Stimulated activated CD8-positive, alpha-beta memory T cell treated with anti-CD3 and anti-CD28 coated beads, Interleukin-15, amount 100 ng/mL, for 48 hours (primary cell): ENCODE measurements at regions not wholly inside any gene's neighbourhood (a gene's known extent, or its start where the extent isn't known, plus 50 kb on each side); places are given as distances from the start of the nearest gene placed in this dataset.

Source experiments
- DNase-seq, 2 donors: peaks; one replicate each; pipeline ENCODE4 v3.0.0-alpha.2; 2020; ENCODE audit warnings: low read depth in 2 of 2

DNA sequence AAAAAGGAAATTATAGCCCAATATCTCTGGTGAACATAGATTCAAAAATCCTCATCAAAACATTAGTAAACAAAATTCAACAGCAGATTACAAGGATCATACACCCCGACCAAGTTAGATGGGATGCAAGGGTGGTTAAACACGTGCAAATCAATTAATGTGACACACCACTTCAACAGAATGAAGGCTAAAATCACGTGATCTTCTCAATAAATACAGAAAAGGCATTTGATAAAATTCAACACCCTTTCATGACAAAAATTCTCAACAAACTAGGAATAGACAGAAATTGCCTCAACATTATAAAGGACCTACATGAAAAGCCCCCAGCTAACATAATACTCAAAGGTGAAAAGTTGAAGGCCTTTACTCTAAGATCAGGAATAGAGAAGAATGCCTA lies 590.8 kb upstream of the FZD8 start:
- DNase-seq = no peak

DNA sequence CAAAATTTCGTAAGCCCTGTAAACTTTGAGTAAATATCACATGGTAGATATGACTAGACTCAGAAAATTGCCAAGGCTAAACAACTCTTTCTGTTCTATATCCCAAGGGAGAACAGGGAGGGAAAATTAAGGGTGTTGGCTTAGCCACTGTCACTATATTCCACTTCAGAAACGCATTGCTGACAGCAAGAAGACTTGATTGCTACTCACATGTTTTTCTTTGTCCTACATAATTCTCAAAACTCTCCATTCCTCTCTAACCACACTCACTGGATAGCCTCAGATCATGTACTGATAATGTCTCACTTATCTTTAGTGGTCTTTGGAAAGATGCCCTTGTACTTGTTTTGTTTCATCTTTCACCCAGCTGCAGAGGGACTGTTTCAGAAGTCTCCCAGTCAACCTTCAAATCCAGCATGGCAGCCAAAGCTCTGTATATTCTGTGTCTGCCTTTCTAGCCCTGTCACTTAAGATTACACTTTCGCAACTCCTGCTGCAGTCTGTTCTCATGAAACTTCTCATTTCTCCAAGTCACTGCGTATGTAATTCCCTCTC lies 582.4 kb upstream of the FZD8 start:
- no peak for DNase-seq

DNA sequence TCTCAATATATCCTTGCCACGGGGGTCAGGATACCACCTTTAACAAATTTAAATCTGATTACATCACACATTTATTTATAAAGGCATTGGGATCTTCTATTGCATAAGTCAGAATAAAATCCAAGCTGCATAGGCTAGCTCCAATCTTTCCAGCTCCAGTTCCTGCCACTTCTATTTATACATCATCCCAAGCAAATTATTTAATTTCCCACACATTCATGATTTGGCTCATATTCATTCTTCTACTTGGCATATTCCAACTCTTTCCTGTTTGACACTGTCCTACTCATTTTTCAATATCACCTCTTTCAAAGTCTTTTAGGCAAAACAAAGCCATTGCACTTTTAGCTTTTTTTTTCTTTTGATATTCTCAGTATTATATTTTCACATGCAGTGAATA lies 579.0 kb upstream of the FZD8 start:
- no peak for DNase-seq

DNA sequence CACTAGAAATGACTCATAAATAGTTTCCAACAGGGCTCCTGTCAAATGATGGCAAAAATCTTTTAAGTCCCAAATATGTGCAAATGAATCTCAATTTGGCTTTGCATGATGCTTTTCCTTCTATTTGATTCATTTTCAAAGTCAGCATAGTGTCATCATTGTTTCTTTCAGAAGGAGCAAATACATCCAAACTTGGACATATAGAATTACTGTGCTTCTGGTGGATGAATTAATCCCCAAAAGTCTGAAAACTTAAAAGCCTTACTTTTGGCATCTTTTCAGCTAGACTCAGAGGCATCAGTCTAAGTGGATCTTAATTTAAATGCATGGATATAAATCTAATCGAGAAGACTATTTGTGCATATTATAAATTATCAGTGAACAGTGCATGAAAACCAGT lies 578.1 kb upstream of the FZD8 start:
- DNase-seq = no peak

DNA sequence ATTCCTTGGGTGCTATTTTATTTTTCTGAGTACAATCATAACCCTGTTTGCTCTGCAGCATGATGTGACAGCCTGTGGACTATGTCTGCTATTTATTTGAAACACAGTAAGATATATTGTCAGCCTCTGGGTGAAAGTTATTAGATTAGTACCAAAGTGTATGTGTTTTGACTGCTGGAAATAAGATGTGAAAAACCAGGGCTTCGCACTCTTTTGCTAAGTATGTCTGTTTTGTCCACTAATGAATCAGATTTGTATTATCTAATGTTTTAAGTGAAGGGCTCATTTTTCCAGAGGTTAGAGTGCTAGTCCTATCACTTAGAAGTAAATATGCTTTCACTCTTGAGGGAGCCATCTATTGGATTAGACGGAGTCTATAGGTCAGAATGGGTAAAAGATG lies 569.8 kb upstream of the FZD8 start:
- DNase-seq = no peak

DNA sequence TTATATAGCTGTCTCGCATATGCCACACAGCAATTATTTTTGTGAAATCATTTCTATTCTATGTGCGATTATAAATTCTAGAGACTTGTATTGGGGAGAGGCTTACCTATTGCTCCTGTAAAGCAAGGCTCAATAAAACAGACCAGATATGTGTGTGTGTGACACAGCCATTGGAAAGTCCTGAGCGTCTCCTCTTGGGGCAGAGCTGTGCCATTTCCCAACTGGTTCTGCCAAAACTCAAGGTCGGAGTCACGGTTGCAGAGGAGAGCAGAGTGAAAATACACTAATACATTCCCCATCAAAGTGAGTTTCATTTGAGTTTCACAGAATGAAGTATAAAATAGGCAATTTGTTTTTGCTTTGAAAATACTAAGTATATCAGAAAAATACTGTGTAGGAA lies 567.4 kb upstream of the FZD8 start:
- DNase-seq = no peak

DNA sequence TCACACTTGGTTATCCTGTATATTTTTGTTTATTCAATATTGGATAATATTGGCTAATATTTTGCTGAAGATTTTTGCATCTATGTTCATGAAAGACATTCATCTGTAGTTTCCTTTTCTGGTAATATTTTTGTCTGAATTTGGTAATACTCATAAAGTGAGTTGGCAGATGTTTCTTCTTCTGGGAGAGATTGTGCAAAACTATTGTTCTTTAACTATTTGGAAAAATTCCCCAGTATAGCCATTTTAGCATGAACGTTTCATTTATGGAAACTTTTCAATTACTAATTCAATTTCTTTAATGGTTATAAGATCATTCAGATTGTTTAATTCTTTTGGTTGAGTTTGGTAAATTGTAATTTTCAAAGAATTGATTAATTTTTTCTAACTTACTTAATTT lies 560.8 kb upstream of the FZD8 start:
- DNase-seq = no peak

DNA sequence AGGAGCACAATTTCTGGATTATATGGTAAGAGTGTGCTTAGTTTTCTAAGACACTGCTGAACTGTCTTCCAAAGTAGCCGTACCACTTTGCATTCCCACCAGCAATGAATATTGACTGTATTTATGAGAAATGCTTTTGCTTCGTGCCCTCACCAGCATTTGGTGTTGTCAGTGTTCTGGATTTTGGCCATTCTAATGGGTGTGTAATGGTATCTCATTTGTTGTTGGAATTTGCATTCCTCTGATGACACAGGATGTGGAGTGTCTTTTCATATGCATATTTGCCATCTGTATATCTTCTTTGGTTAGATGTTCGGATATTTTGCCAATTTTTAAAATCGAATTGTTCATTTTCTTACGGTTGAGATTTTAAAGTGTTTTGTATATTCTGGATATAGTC lies 558.5 kb upstream of the FZD8 start:
- DNase-seq = no peak

DNA sequence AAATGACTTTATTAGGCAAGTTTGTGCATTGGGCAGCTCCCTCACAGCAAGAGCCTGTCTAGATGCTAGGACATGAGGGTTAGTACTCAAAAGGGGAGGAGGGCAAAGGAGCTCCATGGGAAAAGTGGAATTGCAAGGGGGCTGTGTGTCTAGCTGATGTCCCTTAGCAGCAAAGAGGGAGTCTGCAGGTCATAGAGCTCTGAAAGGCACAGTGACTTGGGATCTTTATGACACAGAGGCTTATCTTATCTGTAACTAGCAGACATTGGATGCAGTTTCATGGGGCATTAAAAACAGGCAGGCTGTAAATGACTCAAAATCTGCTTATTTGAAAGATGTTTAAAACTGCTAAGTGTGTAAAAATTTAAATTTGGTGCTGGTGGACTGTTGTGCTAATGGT lies 556.2 kb upstream of the FZD8 start:
- no peak for DNase-seq

DNA sequence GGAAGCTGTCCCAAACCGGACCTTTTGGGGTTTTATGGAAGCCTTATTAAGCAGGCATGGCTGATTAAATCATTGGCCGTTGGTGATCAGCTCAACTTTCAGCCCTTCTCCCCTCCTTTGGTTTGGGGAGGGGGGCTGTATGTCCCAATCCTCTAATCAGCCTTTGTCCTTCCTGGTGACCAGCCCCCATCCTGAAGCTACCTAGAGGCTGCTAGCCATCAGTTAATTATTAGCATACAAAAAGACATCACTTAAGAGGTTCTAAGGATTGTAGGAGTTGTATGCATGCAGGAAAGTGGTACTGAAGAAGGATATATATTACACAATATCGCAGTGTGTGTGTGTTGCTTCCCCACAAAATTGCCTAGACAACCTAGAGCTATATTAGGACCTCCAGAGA lies 553.3 kb upstream of the FZD8 start:
- DNase-seq = no peak

DNA sequence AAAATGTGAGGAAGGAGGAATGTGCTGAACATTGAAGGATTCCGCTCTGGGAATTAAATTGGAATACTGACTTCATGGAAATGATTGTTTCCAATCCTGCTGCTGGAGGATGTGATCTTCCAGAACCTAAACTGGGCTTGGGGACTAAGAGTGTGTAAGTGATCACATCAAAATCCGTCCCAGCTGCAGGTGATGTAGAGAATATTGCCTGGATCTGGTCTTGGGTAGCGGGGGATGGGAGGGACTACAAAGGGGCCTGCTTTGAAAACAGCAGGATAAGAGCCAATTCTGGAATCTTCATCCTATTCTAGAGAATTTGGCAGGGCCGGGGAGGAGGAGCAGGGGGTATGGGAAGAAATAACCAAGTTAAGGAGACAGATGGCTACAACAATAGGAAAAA lies 552.2 kb upstream of the FZD8 start:
- DNase-seq = no peak

DNA sequence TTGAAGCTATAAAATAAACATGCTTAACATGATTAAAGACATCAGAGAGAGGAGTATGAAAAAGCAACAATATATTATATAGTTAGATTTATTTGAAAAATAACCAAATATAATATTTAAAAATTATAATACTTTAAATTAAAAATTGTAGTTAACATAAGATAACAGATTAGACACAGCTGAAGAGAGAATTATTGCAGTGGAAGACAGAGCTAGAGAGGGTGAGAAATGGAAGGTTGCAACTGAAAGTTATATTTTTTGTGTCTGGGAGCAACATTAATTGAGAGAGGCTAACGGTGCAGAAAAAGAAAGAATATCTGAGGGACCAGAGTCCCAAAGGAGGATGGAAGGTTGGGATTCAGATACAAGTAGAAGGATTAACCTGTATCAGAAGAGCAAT lies 548.9 kb upstream of the FZD8 start:
- no peak for DNase-seq

DNA sequence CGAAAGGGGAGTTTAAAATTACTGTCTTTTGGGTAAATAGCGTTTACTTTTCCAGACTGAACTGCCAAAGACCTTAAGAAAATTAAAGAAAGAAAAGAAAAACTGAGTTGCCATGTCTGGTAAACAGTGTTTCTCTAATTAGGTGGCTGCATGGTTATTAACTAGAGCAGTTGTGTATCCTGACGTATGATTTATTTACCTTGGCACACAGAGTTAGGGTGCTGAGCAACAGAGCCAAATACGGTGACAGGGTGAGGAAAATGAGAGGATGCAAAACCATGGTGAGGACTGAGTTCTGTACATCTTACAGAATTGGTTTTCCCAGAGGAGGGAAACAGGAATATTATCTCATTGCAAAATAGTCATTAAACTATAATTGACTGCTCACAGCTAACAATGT lies 546.4 kb upstream of the FZD8 start:
- DNase-seq = no peak

DNA sequence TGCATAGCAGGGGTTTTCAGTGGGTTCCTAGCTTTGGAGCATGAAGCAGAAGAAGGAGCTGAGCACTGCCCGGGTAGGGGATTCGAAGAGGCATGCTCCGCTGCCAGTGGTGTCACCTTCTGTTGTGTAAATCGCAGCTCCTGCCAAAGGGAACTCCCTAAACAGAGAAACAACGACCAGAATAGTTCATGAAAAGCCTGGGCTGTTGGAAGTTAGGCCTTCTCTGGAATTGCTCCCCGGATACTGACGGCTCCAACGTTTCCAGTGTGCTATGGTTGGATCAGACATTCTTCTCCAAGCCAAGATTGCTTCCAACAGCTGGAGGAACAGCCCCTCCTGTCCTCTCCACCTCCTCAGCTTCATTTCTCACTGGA lies 546.0 kb upstream of the FZD8 start:
- DNase-seq = no peak

DNA sequence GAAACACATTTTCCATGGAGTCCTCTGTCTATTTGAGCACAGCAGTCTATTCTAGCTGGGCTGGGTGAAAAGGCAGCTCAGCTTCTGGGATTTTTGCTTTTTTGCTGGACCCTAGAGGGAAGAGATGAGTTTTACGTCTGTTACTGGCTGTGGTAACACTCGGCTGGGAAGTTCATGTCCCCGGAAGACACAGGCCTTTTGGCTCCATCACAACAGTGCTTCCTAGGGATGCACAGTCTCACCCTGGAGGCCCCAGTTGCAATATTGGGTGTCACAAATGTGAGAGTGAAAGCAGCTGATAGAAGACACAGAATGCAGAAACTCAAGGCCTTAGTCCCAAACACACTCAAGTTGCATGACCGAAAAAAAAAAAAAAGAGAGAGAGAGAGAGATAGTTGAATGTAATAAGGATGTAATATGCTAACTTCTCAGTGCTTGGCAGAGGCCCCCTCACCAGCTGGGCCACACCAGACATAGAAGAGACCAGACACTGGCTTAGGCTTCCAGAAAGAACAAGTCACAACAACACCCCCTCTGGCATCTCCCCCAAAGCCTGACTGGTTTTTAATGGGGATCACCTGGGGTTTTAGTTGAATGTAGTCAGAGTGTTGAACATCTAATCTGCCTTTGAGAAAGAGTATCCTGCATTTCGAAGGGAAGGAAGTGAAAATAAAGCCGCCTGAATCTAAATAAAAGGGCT lies 545.4 kb upstream of the FZD8 start:
- DNase-seq = no peak

DNA sequence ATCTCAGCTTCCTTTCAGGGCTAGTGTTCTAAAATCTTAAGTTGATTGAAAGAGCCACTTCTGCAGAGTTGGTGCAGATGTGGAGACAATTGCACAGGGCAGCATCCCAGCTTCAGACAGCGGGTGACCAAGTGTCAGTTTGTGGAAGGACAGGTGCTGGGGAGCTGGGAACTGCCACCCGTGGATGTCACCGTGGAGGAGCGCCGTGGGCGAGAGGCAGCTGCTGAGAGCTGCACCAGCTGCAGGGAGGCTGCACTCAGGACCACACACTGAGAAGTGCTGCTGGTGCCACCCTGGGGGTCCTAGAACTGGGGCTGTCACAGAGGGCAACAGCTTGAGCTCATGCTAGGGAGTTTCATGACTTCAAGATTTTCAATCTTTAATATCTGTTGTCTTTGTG lies 543.0 kb upstream of the FZD8 start:
- no peak for DNase-seq

DNA sequence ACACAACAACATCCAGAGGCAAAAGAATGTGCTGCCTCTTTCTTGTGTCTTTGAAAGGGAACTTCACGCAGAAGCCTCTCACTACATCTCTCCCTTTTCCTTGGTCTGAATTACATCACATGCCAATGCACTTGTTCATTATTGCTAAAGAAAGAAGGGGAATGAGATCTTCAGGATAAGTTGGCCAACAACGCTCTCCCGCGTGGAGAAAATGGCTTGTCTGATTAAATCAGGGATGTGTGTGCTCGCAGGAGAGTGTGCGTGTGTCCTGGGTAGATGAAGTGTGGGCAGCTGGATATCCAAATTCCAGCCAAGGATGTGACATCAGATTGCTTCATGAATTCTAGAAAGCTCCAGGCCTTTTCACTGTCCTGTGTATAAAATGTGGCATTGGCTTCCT lies 541.6 kb upstream of the FZD8 start:
- DNase-seq = no peak

DNA sequence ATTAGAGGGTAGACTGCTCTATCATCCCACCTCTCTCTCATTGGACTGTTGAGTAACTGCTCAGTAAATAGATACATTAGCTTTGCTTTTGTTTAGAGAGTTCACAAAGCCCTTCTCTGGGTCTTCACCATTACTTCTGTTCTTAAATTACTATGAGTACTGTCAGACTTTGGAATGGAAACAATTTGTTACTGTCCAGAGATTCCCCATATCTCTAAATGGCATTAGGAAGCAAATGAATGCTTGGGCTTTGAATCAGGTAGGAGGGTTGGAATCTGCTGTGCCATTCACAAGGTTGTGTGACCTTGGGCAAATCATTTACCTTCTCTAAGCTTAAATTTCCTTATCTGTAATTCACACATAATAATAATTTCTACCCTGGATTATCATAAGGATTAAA lies 541.0 kb upstream of the FZD8 start:
- no peak for DNase-seq

DNA sequence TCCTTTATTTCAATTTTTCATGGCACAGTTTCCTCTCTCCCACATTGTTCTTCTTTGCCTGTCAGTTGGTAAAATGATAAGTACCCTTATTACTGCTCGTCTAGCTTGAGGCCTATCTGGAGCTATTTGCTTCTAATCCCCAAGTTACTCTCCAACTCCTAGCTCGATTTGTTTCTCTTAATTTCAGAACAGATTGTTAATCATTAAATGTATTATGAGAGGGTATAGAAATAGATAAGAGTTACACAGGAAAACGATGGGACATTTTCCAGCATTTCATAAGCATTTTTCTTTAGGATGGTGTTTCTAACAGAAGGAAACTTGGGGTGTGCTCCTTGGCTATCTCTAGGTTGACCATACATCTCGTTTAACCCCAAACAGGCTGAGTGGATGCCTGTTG lies 540.5 kb upstream of the FZD8 start:
- DNase-seq = no peak

DNA sequence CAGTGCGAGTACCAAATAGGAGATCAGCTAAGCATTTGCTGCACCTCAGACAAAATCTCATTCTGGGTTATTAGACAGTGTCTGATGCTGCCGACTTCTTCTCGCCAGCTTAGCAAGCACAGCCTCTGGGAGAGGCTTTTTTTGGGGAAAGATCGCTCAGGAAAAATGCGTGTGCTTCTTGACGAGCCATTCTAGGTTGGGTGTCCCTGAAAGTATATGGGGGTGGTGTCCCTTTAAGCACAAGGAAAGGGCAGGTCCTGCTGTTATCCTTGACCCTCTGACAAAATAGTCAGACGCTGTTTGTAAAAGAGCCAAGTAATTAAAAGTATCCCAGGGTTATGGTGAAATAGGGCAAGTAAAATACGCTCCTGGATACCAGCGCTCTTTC lies 540.1 kb upstream of the FZD8 start:
- no peak for DNase-seq

DNA sequence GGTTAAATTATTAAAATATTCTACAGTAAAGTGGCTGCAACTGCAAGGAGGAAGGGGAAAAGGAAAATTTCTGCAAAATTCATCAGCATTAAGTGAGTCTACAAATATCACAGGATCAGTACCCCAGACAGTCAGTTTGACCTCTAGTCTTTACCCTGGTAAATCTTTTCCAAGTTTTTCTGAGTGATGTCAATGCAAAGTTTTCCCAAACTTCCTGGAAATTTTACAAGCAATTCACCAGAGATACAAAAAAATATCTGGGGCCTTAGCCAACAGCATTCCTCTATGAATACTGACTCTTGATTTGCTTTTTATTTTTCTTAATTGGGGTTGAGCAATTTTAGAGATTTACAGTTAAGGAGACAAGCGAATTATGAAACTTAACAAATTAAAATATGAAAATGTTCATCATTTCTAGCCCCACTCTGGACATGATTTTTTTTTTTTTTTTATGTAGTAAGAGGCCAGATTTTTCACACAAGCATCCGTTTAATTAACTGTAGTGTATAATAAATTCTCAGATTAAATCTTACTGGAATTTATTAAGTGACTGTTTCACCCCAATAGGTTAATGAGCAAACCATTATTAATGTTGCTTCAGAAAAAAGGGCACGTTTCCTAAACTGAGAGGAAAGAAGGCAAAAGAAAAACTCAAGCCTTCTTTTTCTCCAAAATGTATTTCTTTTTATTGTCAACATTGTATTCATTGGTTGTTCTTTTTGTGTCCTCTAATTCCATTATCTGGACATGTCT lies 539.5 kb upstream of the FZD8 start:
- no peak for DNase-seq

DNA sequence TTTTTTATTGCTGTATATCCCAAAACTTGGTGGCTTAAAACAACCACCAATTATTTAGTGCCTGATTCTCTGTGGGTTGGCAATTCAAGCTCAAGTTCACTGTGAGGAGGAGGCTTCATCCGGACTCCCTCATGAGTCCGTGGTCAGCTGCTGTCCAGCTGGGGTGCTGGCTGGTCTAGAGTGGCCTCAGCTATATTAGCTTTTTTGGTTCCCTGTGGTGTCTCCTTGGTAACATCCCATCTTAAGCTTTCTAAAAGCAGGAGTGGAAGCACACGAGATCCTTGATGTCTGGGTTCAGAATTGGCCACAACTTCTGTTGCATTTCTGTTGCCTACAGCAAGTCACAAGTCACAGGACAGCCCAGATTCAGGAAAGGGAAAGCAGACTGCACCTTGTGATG lies 536.5 kb upstream of the FZD8 start:
- DNase-seq = no peak

DNA sequence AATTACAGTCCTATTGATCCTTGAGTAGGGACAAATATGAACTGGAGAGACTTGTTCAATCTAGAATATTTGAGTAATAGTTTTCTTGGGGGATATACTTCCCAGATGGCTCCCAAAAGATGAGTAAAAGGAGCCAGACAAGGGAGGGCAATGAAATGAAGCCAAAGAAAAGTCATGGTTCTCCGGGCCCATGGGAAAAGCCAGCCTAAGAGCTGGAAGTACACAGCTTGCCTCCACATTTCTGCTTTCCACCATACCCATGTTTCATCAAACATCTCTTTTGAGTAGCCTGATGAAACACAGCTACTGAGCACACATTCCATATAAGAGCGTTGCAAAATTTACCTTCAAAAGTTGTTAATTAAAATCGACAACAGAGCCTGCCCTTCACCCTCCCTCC lies 535.0 kb upstream of the FZD8 start:
- DNase-seq = no peak

DNA sequence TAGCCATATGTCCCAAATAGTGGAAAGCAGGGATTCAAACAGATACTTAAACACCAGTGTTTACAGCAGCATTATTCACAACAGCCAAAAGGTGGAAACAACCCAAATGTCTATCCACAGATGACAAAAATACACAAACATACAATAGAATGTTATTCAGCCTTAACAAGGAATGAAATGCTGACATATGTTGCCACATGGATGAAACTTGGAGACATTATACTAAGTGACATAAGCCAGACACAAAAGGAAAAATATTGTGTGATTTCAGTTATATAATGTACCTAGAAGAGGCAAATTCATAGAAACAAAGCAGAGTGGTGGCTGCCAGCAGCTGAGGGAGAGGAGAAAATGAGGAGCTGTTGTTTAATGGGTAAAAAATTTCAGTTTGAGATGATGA lies 533.9 kb upstream of the FZD8 start:
- no peak for DNase-seq
